ENCODE measurements at regions not wholly inside any gene's neighbourhood (a gene's known extent, or its start where the extent isn't known, plus 50 kb on each side); places are given as distances from the start of the nearest gene placed in this dataset.

DNA sequence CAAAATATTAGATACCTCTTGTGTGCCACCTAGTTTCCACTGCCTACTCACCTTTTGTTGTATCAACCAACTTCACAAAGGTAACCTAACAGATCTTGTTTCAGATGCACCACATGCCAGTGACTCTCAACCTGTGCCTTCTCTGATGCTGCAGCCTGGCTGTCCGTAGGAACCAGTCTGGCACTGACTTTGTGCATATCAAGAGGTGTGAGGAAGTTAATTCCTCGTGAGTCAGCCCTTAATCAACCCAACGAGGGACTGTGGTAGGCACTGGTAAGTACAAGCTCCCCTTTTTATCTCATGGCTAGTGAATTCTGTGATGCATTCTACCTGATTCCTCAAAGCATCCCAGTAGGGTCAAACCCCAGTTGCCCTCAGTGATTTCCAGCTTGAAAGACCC lies 215.4 kb upstream of the CTNND2 start:
- Mint-ChIP-seq H3K9me3 (peaks cover 14% of the 10 kb centered on the region; the same call in 1 of the 2 replicates), H3K27ac (no peak overlapping the region), H3K4me1 (ENCODE audit: low read depth) (no peaks in the 10 kb centered on the region), H3K4me3 (no peak overlapping the region), H3K36me3 (ENCODE audit: low read depth) (no peaks in the 10 kb centered on the region), H3K27me3 (ENCODE audit: insufficient read depth) (no peaks in the 10 kb centered on the region; the same call in 1 of the 2 replicates)
- no peak for DNase-seq
- TF ChIP-seq, protein P1, sequence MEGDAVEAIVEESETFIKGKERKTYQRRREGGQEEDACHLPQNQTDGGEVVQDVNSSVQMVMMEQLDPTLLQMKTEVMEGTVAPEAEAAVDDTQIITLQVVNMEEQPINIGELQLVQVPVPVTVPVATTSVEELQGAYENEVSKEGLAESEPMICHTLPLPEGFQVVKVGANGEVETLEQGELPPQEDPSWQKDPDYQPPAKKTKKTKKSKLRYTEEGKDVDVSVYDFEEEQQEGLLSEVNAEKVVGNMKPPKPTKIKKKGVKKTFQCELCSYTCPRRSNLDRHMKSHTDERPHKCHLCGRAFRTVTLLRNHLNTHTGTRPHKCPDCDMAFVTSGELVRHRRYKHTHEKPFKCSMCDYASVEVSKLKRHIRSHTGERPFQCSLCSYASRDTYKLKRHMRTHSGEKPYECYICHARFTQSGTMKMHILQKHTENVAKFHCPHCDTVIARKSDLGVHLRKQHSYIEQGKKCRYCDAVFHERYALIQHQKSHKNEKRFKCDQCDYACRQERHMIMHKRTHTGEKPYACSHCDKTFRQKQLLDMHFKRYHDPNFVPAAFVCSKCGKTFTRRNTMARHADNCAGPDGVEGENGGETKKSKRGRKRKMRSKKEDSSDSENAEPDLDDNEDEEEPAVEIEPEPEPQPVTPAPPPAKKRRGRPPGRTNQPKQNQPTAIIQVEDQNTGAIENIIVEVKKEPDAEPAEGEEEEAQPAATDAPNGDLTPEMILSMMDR (IDR thresholded peaks at IDR 0.05): no peak

DNA sequence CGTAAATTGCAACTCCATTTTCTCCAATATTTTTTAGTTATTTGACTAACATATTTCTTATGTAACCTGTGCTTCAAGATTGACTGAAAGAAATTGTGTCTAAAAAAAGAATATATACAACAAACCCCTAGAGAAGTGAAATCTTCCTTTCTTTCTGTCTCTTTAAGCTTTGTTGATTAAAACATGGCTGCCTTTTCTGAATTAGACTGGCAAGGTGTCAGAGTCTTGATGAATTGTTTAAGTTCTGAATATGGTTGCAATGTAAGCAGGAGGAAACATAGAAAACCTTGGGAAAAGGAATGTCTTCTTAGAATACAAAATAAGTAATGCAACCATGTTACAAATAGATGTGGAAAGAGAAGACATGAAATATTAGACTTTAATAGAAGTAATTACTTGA lies 209.8 kb upstream of the CTNND2 start:
- Mint-ChIP-seq H3K27me3 (ENCODE audit: insufficient read depth) (no peaks in the 10 kb centered on the region; the same call in 1 of the 2 replicates), H3K9me3 (peaks cover 27% of the 10 kb centered on the region; the same call in 1 of the 2 replicates), H3K36me3 (ENCODE audit: low read depth) (no peaks in the 10 kb centered on the region; the same call in 1 of the 2 replicates), H3K4me1 (ENCODE audit: low read depth) (no peaks in the 10 kb centered on the region), H3K4me3 (no peak overlapping the region), H3K27ac (no peak overlapping the region)
- TF ChIP-seq, protein P1 (IDR thresholded peaks at IDR 0.05): no peak
- DNase-seq: no peak

DNA sequence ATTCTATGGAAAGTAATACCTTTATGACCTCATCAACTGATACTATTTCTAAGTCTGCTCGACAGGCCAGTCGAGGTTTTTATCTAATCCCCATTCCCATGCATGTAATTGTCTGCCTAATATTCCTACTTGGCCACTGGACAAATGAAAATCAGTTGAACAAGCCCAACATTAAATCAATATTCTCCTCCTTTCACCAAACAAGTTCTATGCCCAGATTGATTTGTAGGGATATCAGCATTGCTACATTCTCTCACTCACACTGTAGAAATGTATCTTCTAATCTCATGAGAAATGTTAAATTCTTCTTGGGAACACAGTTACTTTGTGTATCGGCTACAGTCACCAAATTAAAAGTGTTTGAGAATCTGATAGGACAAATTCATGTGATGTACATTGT lies 208.8 kb upstream of the CTNND2 start:
- Mint-ChIP-seq H3K4me1 (ENCODE audit: low read depth) (no peaks in the 10 kb centered on the region), H3K36me3 (ENCODE audit: low read depth) (no peaks in the 10 kb centered on the region; the same call in 1 of the 2 replicates)

DNA sequence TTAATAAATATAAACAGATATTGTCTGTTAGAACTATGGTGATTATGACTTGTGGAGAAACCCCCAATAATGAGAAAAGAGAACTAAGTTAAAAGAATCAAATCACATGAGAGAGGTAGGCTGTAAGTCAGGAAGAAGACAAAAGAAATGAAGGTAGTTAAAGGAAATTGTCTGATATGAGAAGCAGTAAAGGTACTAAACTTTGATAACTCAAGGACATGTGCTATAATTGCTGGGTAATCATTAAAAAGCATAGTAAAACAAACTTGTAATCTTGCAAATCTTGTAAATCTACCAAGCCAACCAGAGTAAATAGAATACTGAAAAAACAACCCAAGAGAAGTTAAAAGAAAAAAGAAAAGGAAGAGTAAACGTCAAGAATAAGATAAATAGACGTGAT lies 207.0 kb upstream of the CTNND2 start:
- no peak for DNase-seq
- Mint-ChIP-seq H3K36me3 (ENCODE audit: low read depth) (no peaks in the 10 kb centered on the region; the same call in 1 of the 2 replicates), H3K4me1 (ENCODE audit: low read depth) (no peaks in the 10 kb centered on the region), H3K27ac (no peak overlapping the region), H3K4me3 (no peak overlapping the region), H3K27me3 (ENCODE audit: insufficient read depth) (no peaks in the 10 kb centered on the region; the same call in 1 of the 2 replicates), H3K9me3 (peaks cover 25% of the 10 kb centered on the region)
- TF ChIP-seq, protein P1 (IDR thresholded peaks at IDR 0.05): no peak

More for the DNA sequence above, 208.8 kb upstream of the CTNND2 start:
- H3K27me3 Mint-ChIP-seq (ENCODE audit: insufficient read depth): no peaks in the 10 kb centered on the region; the same call in 1 of the 2 replicates
- TF ChIP-seq, protein P1 (IDR thresholded peaks at IDR 0.05): no peak
- peaks cover 34% of the 10 kb centered on the region for H3K9me3 Mint-ChIP-seq
- no peak overlapping the region for H3K4me3 Mint-ChIP-seq
- DNase-seq: no peak
- no peak overlapping the region for H3K27ac Mint-ChIP-seq

DNA sequence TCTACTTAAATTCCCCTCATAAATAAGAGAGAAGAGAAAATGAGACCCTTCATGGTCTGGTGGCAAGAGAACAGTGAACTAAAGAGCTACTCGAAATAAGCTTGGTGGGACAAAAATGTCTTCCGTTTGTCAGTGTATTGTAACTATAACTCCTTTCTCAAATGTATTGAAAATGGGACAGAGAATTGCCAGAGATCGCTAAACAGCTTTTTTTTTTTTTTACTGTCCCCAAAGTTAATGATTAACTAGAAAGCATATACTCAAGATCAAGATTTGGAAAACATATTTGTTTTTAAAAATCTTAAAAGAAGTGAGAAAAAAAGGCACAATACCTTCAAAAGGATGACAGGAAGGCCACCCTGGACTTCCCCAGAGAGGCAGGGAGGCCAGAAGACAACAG lies 206.4 kb upstream of the CTNND2 start:
- DNase-seq: no peak
- H3K9me3 Mint-ChIP-seq: peaks cover 24% of the 10 kb centered on the region
- no peak overlapping the region for H3K27ac Mint-ChIP-seq
- H3K4me1 Mint-ChIP-seq (ENCODE audit: low read depth): no peaks in the 10 kb centered on the region
- TF ChIP-seq, protein P1 (IDR thresholded peaks at IDR 0.05): no peak
- H3K4me3 Mint-ChIP-seq: no peak overlapping the region
- H3K36me3 Mint-ChIP-seq (ENCODE audit: low read depth): no peaks in the 10 kb centered on the region; the same call in 1 of the 2 replicates
- H3K27me3 Mint-ChIP-seq (ENCODE audit: insufficient read depth): no peaks in the 10 kb centered on the region; the same call in 1 of the 2 replicates
